ENCODE measurements at regions not wholly inside any gene's neighbourhood (a gene's known extent, or its start where the extent isn't known, plus 50 kb on each side); places are given as distances from the start of the nearest gene placed in this dataset.

DNA sequence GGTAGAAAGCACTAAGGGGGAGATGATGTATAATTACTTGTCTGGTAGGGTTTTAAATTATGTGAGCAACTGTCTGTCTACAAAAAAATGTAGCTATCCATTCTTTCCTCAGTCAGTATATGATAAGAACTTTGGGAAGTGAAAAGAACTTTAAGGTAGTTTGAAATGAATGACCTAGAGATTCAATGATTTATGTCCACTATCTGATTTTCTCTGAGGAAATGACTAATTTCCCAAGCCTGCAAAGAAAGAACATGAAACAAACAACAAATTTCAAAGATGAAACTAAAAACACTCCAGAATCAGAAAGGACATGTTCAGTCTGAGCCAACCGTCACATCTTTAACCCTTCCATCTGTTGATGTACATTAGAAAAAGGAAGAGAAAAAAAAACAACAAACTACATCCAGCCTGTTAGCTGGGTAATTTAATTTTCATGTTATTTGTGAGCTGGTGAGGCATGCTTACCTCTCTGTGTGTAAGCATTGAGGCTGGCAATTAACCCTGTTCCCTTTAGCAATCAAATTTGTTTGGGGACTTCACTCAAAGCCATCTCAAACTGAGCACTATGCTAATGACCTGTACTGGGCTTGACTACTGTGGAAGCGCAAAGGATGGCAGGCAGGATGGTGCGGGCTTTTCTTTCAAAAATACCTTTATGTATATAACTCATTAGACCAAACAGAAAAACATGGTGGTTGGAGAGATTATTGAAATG, 220.1 kb downstream of the TUSC7 start:
- DNase-seq, result no peak

DNA sequence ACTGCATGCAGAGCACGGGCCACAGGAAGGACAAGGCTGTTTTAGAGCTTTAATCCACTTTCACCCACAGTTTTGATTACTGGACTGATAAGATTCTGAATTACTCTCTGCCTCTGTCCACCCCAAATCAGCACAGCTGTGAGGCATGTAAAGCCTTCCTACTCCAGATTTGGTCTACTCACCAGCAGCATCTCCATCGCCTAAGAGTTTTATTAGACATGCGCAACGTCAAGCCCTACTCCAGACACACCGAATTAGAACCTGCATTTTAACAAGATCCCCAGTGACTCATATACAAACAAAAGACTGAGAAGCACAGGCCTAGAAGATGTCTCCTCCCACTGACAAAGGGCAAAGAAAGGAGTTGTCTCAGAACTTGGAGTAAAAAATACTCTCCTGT, 221.2 kb downstream of the TUSC7 start:
- no peak for DNase-seq

DNA sequence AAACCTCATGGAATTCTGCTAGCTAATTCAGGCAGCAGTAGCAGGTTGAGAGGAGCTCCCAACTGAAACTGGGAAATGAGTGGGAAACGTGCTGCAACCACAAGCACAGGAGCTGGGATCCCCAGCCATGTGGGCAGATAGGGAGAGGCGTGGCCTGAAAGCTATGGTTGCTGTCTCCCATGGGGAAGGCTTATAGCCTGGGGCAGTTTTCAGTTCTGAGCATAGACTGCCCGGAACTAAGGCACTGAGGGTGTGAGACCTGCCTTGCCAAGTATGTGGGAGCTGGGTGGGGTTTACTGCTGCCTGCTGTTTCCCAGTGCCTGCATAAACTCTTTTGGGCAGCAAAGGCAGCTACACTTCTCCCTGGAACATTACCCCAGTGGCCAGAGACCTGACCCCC, 229.5 kb downstream of the TUSC7 start:
- DNase-seq, result no peak

DNA sequence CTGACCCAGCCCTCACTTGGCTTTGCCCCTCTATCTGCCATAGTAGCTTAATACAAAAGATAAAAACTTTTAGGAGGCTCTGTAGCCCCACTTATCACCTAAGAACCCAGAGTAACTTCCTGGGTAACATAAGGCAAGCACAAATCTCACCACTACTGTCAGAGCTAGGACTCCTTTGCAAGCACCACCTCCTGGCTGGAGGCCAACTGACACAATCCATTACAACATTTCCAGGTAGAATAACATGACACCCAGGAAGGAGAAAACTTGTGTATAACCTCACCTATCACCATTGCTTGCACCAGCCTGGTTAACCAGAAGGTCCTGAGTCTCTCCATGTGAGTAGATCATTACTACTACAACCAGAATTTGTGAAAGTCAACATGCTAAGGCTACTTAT, 230.0 kb downstream of the TUSC7 start:
- no peak for DNase-seq

DNA sequence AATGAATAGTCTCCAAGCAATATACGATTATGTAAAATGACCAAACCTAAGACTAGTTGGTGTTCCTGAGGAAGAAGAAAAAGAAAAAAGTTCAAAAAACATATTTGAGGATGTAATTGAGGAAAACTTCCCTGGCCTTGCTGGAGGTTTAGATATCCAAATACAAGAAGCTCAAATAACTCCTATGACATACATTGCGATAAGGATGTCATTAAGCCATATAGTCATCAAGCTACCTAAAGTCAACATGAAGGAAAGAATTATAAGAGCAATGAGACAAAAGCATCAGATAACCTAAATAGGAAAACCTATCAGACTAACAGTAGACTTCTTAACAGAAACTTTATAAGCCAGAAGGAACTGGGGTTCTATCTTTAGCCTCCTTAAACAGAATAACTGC, 231.1 kb downstream of the TUSC7 start:
- no peak for DNase-seq

DNA sequence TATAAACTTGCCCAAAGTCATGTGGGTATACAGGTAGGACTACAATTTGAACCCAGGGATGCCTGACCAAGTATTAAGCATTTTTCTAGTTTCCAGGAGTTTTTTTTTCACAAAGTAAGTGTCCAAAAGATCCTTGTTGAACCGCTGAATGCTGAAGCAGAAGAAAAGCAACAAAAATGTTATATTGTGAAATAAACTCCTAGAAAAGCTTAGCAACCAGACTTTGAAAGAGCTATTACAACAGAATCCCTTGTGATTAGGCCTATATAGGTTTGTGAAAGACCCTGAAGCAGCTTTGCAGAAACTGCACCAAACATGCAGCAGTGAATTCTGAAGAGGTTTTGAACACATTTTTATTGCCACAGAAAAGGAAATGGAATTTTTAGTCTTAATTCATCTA, 236.8 kb downstream of the TUSC7 start:
- no peak for DNase-seq

DNA sequence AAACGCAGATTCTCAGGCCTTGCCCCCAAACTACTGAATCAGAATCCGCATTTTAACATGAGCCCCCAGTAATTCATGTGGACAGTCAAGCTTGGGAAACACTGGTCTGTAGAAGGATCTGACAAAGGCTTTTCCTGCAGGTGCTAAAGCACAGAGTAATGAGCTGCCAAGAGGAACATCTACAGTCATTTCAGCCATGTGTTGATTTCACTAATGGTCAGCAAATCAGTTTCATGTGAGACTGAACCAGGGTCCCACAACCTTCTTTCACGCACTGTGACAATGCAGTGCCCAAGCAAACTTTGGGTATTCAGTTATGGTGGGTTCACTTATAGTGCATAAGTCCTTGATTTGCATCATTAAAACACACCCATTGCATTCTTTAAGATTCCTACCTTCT, 237.6 kb downstream of the TUSC7 start:
- DNase-seq, result no peak

DNA sequence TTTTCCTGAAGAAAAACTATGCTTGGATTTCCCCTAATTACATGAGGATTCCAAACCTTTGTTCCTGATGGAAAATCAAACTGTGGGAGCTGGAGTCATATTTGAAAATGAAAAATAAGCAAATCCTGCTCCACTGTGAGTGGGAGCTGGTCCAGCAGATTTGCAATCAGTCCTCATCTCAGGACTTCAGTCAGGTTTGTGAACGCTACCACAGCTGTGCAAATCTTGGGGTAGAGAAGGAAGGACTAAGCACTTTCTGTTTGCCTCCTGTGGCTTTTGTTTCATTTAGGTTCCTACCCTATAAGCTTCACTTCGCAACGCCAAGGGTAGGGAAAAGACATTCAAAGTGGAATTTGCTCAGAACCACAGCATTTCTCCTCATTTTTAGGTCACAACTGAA, 238.2 kb downstream of the TUSC7 start:
- DNase-seq, result no peak

DNA sequence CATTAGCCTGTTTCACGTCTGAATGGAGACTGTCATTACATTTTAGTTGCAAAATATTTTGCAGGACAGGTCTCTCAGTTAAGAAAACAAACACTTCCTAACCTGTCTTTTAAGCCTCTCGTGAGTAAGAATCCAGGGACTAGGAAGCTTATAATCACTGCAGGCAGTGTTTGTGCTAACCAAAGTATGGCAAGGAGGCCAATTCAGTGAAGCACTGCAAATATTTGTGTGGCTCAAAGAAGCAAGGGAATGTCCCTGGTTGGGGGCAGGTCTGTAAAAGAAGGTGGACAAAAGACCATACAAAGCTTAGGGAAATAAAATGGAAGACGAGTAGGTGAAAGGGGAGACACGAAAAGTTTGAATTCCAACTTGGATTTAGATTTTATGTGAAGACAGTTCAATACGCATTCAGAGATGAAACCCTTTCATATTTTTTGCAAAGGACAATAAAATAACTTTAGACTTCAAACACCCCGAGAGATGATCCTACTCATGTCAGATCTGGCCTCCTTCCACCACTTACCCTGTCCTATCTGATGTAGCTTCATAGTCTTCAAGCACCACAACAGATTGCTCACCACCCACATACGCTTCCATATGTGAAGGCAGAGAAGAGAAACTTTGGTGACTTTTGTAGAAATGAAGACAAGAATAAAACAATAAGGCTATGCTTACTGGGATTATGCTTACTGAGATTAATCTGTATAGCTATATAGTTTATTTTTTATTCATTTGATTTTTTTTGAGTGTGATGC, 240.9 kb downstream of the TUSC7 start:
- DNase-seq, result no peak

DNA sequence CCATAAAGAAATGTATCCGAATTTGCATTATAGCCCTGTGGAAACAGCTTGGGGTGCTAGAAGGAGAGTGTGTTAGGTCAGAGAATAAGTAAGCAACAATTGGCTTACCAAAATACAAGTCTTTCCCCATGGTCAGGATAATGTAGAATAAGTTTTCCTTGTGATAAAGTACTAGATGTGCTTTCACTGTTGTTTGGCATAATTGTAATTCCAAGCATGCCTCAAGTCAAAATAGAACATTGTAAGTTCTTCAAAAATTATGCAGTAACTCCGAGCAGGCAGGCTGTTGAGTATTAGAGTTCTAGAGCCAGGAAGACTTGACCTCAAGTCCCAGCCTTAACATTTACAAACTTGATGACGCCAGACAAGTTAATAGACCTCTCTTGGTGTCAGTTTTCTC, 242.0 kb downstream of the TUSC7 start:
- DNase-seq, result no peak

DNA sequence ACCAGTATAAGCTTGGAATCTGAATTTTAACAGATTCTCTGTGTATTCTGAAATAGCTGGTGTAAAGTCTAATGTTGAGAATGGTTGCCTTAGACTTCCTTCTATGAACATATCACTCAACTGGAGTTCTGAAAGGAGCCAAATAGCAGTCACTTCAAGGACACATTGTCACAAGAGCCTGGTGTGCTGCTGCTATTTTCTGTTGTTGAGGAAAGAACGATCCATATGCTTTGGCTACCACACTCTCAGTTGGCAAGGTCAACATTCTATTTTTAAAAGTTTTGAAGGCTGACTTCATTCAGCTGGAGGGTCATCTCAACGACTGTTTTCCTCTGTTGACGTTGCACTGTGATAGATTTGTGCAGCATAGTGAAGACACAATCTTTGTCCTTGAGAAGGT, 248.7 kb downstream of the TUSC7 start:
- no peak for DNase-seq

DNA sequence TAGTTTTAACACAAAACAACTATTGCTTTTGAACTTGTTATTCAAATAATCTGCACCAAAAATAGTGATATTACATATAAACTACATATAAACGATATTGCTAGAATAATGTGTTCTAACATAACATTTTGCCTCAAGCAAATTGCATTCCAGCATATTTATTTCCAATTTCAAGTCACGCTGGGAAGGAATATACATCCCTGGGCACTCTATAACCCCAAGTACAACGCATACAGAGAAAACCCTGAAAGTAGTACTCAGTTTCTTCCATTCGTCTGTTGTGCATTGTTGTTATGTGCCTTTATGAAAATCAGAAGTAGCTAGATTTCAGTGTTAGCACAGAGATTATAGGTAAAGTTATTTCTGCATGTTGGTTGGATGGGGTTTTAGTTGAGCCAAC, 251.5 kb downstream of the TUSC7 start:
- no peak for DNase-seq

DNA sequence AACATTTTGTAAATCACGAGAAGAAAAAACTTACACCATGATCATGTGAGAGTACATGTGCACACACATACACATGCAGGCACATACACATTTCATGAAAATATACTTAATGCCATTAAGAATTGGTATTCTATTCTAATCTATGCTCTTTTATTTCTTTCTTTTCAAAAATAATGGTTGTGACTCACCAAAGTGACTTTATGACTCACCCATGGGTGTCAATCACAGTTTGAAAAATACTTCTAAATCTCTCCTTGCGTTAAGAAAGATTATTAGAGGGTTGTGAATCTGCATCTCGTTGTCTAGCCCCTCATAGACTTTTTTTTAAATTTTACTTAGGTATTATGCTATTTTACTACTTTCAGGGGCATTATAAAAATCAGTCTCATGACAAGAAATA, 254.2 kb downstream of the TUSC7 start:
- no peak for DNase-seq

DNA sequence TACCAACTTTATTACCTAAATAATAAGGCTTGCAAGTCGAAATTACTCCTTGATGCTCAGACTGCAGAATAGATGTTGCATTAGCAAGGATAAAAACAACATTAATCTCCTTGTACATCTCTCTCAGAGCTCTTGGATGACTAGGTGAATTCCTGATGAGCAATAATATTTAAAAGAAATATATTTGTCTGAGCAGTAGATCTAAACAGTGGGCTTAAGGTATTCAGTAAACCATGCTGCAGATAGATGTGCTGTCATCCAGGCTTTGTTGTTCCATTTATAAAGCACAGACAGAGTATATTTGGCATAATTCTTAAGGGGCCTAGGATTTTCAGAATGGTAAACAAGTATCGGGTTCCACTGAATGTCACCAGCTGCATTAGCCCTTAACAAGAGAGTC, 257.1 kb downstream of the TUSC7 start:
- no peak for DNase-seq

DNA sequence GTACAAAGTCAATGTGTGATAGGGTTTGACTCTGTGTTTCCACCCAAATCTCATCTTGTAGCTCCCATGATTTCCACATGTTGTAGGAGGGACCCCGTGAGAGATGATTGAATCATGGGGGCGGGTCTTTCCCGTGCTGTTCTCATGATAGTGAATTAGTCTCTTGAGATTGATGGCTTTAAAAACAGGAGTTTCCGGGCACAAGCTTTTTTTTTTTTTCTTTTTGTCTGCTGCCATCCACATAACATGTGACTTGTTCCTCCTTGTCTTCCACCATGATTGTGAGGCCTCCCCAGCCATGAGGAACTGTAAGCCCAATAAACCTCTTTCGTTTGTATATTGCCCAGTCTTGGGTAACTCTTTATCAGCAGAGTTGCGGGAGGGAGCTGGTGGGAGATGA, 259.6 kb downstream of the TUSC7 start:
- DNase-seq, result no peak

DNA sequence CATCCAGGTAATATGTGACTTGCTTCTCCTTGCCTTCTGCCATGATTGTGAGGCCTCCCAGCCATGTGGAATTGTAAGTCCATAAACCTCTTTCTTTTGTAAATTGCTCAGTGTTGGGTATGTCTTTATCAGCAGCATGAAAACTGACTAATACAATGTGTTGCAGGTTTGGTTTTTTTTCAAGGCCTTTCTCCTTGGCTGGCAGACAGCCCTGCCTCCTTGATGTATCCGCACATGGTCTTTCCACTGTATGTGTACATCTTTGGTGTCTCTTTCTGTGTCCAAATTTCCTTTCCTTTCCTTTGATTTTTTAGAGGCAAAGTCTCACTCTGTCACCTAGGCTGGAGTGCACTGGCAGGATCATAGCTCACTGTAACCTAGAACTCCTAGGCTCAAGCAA, 260.1 kb downstream of the TUSC7 start:
- no peak for DNase-seq

DNA sequence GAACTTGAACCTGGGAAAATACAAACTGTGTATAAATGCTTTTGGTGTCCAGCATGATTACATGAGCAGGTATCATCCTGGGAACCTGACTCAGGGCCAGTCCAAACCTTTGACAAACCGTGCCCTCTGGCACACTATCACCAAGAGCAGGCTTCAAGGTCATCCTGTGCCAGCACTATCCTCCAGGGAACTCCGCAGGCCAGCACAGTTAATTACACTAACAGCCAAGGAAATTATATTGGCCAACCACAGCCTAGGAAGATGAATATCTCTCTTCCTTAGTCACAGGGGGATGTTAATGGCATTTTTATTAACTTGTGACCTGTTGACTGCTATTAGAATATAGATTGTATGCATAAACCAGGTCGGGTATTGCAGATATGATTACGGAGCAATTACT, 262.0 kb downstream of the TUSC7 start:
- no peak for DNase-seq

DNA sequence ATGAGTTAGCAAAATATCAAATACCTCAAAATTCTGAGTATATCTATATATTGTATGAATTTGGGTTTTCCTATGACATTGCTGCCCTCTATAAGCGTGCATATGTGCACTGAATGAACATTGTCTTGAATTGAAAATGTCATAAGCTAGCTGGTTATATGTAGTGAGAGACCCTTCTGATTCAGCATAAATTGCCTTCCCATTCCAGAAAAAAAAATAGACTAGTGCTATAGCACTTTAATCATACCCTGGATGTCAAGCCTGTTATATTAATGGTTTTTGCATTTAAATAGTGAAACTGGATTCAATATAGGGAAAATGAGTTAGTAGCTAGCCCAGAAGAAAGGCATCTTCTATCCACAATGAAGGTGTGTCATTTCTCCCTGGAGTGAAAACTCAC, 265.1 kb downstream of the TUSC7 start:
- DNase-seq, result no peak

DNA sequence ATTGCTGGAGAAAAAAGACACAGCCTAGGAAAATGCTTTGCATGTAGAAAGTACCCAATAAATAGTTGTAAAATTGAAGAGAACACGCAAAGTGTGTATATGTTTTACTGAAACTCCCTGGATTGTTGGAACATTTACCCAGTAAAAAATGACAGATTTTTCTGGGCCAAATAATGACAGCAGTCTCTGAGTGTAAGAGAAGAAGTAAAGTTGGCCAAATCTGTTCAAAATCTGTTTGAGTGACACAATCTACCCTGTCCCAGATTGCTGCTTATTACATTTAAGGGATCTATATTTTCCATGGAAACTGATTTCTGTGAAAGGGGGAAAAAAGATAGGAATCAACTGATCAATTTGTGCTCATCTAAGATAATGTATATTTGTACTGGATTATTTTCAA, 267.9 kb downstream of the TUSC7 start:
- DNase-seq, result no peak

DNA sequence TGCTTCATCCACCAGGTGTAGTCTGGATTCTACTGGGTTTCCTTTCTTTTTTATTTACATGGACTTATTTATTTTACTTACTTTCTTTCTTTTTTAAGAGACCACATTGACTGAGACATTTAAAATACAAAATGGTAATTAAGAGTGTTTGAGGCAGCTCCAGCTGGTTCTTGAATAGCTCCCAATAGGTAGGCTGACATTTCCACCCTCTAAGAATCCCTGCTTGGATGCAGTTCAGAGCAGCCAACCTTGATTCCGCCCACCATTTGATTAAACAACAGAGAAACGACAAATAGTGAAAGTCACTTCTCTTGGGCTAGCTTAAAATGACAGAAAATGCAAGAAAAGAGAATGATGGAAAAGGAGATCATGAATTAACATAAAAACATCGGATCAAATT, 270.5 kb downstream of the TUSC7 start:
- DNase-seq, result no peak

DNA sequence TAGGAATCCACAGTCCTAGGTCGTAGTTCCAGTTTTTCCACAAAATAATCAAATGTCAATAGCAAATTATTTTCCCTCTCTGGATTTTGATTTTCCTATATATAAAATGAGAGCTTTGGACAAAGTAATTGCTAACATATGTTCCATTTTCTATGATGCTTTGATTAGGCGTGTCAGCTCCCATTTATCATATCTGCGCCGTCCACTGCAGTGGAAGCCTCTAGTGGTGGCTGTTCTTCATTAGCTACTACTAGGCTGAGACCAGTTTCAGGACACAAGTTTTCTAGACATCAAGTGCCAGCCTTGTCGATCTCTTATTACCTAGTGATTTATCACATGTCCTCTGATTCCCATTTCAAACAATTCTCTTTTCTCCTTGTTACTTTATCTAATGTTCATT, 271.5 kb downstream of the TUSC7 start:
- DNase-seq, result no peak

DNA sequence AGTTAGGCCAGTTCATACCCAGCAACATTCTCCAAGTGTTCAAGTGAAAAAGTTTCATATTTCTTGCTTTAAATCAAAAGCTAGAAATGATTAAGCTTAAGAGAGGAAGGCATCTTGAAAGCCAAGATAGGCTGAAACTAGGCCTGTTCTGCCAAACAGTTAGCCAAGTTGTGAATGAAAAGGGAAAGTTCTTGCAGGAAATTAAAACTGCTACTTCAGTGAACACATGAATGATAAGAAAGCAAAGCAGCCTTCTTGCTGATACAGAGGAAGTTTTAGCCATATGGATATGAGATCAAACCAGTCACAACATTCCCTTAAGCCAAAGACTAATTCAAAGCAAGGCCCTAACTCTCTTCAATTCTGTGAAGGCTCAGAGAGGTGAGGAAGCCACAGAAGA, 274.7 kb downstream of the TUSC7 start:
- no peak for DNase-seq

DNA sequence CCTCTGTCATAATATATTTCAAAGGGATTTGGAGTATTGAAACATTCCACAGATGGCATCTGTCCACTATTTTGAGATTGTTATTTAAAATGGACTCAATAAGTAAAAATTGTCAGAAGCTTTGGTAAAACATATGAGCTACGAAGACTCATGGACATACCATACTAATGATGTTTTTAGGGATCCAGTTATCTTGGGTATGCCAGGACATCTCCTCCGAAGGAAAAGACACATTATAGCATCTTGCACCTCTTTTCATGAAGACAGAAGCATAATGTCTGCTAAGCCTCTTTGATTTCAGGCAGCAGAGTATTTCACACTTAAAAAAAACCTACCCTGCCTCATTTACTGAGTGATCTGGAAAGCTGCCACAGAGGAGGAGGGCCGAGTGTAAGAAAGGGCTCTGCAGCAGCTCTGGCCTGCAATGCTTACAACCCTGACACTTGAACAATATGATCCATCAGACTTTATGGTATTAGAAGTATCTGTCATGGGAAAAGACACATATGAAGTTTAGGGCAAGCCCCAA, 284.8 kb downstream of the TUSC7 start:
- no peak for DNase-seq

DNA sequence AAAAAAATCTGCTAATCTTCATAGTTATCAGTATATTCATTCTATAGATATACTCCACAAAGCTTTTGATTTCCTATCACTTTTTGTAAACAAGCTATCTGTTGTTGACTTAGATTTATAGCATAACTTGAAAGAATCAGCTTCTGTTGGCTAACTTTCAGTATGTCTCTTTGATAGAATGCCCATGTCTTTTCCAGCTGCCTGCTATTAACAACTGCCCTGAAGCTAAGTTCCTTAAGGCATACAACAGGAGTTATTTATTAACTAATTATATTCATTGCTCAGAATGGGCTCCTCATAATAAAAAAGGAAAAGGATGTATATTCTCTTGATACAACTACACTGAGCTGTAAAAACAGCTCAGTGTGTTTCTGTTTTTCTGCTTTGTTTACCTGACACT, 293.9 kb downstream of the TUSC7 start:
- DNase-seq, result no peak
